B cell (primary cell): ENCODE measurements at regions not wholly inside any gene's neighbourhood (a gene's known extent, or its start where the extent isn't known, plus 50 kb on each side); places are given as distances from the start of the nearest gene placed in this dataset.

ENCODE experiments used
- ATAC-seq: fragments of 200-7000 bp; cut with Tn5 transposase; one replicate; pipeline ENCODE4 v1.10.0; 2021; ENCODE audit warnings: low read depth, mild to moderate bottlenecking, moderate number of reproducible peaks, moderate library complexity
- CTCF ChIA-PET: fragments of 350-600 bp; sonication (Branson Sonifier 250); formaldehyde crosslinking; loops from one replicate; lab custom pipeline; 2021; ENCODE audit warnings: antibody characterized with exemption, inconsistent platforms; lab: Charles Lee
- POLR2A ChIA-PET: fragments of 350-600 bp; sonication (Branson Sonifier 250); formaldehyde crosslinking; loops from one replicate; lab custom pipeline; 2021; ENCODE audit warnings: antibody characterized with exemption; lab: Charles Lee
- DNase-seq: peaks from one replicate; pipeline ENCODE4 v3.0.0; 2013
- H2AFZ ChIP-seq: 2 replicates; pipeline ENCODE4 v1.6.1; 2012; ENCODE audit warnings: mild to moderate bottlenecking, low read depth, low read length; ENCODE audit not compliant: insufficient read depth, poor library complexity, severe bottlenecking
- H3K27ac ChIP-seq, 2 donors: 1 replicate in 1 of 2; 2 replicates in 1 of 2; pipeline ENCODE4 v1.5.1; 2012 to 2013; ENCODE audit warnings: low read length in 2 of 2, mild to moderate bottlenecking in 2 of 2, moderate library complexity in 1 of 2
- H3K27me3 ChIP-seq, 4 experiments: fragments of 200-600 bp in 1 of 4; sonication (generic) in 1 of 4; replicated peaks in 1 of 4; 1 replicate in 2 of 4; 2 replicates in 2 of 4; pipeline versions ENCODE4 v1.6.1 to v1.7.0; 2013 to 2016; ENCODE audit warnings: low read length in 3 of 4, mild to moderate bottlenecking in 2 of 4, mixed read lengths in 1 of 4, moderate library complexity in 1 of 4; ENCODE audit not compliant: insufficient read depth in 4 of 4, control insufficient read depth in 3 of 4; ENCODE audit errors: control extremely low read depth in 1 of 4
- H3K36me3 ChIP-seq, 2 experiments: replicated peaks in 1 of 2; 1 replicate in 1 of 2; 2 replicates in 1 of 2; pipeline versions ENCODE4 v1.6.1 to v1.7.1; 2013; ENCODE audit warnings: low read length in 1 of 2; ENCODE audit not compliant: insufficient read depth in 2 of 2, control insufficient read depth in 1 of 2; ENCODE audit errors: control extremely low read depth in 1 of 2, extremely low read depth in 1 of 2
- H3K4me1 ChIP-seq, 2 donors: fragments of 200-600 bp in 1 of 2; sonication (generic) in 1 of 2; 1 replicate in 1 of 2; 2 replicates in 1 of 2; pipeline versions ENCODE4 v1.5.1 to v1.6.1; 2013 to 2017; ENCODE audit warnings: low read length in 2 of 2; ENCODE audit not compliant: control insufficient read depth in 2 of 2, insufficient read depth in 2 of 2
- H3K4me2 ChIP-seq: replicated peaks from 2 replicates; pipeline ENCODE3; 2012; ENCODE audit warnings: mild to moderate bottlenecking, low read depth, low read length; ENCODE audit not compliant: poor library complexity, severe bottlenecking
- H3K4me3 ChIP-seq, 5 experiments: fragments of 200-600 bp in 1 of 5; sonication (generic) in 1 of 5; 1 replicate in 3 of 5; 2 replicates in 2 of 5; pipeline versions ENCODE4 v1.5.1 to v1.7.0; 2011 to 2016; ENCODE audit warnings: low read length in 4 of 5, mild to moderate bottlenecking in 4 of 5, low read depth in 2 of 5, control low read depth in 1 of 5, moderate library complexity in 1 of 5; ENCODE audit not compliant: insufficient read depth in 1 of 5; ENCODE audit errors: control extremely low read depth in 1 of 5, extremely low read depth in 1 of 5
- H3K79me2 ChIP-seq: fragments of 200-600 bp; sonication (generic); one replicate; pipeline ENCODE4 v1.6.0; 2016; ENCODE audit warnings: low read length; ENCODE audit not compliant: control insufficient read depth, insufficient read depth
- H3K9ac ChIP-seq: fragments of 200-600 bp; sonication (generic); 2 replicates; pipeline ENCODE4 v1.6.1; 2017; ENCODE audit warnings: mild to moderate bottlenecking, low read length, moderate library complexity
- H3K9me3 ChIP-seq, 3 donors: one replicate each; pipeline versions ENCODE4 v1.6.1 to v1.7.1; 2013; ENCODE audit warnings: low read length in 2 of 3; ENCODE audit not compliant: control insufficient read depth in 2 of 3, insufficient read depth in 1 of 3; ENCODE audit errors: control extremely low read depth in 1 of 3
- H4K20me1 ChIP-seq: 2 replicates; pipeline ENCODE4 v1.6.0; 2012; ENCODE audit warnings: mild to moderate bottlenecking, low read length; ENCODE audit not compliant: insufficient read depth, control insufficient read depth, poor library complexity, severe bottlenecking
- H3K27ac Mint-ChIP-seq: one replicate; pipeline ENCODE4 v1.8.0; 2021; ENCODE audit warnings: mixed read lengths
- H3K27me3 Mint-ChIP-seq: one replicate; pipeline ENCODE4 v1.8.0; 2021; ENCODE audit warnings: mixed read lengths
- H3K4me1 Mint-ChIP-seq: one replicate; pipeline ENCODE4 v1.8.0; 2021; ENCODE audit warnings: mixed read lengths
- H3K4me3 Mint-ChIP-seq: one replicate; pipeline ENCODE4 v1.8.0; 2021; ENCODE audit warnings: mixed read lengths
- H3K9me3 Mint-ChIP-seq: one replicate; pipeline ENCODE4 v1.8.0; 2022; ENCODE audit warnings: mixed read lengths; ENCODE audit not compliant: insufficient read depth
- EZH2 ChIP-seq: IDR thresholded peaks from 2 replicates; pipeline ENCODE4 v1.6.1; 2012; ENCODE audit warnings: borderline replicate concordance, low read depth, mild to moderate bottlenecking, moderate library complexity, low read length; ENCODE audit not compliant: insufficient read depth, poor library complexity, severe bottlenecking
- WGBS: methylation state at CpG from one replicate; pipeline ENCODE4 v1.1.5; 2013; ENCODE audit warnings: missing lambda C conversion rate; ENCODE audit not compliant: insufficient coverage; 5-methylcytosine and 5-hydroxymethylcytosine counted together
- intact Hi-C: fragments of 100-400 bp; cut with micrococcal nuclease; formaldehyde crosslinking; loops from one replicate; pipeline ENCODE4 v1.10.0; 2022
- TF ChIP-seq, protein P1 (sequence below): fragments of 200-600 bp; IDR thresholded peaks from one replicate; pipeline ENCODE4 v1.8.0; 2022; ENCODE audit warnings: antibody characterized with exemption, mild to moderate bottlenecking

- H3K79me2 ChIP-seq = no peaks in the 10 kb centered on the region
- H3K9ac ChIP-seq = no peak overlapping the region
- peaks cover 2% of the 10 kb centered on the region for H3K9me3 Mint-ChIP-seq
- DNase-seq (no peak), ATAC-seq (no peak)
- no peaks in the 10 kb centered on the region for H3K27me3 Mint-ChIP-seq
- POLR2A ChIA-PET = no interaction called here
- H3K4me3 ChIP-seq = no peak overlapping the region
- WGBS = 72% methylated on average over 3 of the region's 7 CpGs
- no peaks in the 10 kb centered on the region for H3K27me3 ChIP-seq
- no peak overlapping the region for H2AFZ ChIP-seq
- H3K36me3 ChIP-seq = no peaks in the 10 kb centered on the region
- no peaks in the 10 kb centered on the region for H3K4me1 ChIP-seq
- H3K27ac Mint-ChIP-seq = no peak overlapping the region
- TF ChIP-seq, protein P1, sequence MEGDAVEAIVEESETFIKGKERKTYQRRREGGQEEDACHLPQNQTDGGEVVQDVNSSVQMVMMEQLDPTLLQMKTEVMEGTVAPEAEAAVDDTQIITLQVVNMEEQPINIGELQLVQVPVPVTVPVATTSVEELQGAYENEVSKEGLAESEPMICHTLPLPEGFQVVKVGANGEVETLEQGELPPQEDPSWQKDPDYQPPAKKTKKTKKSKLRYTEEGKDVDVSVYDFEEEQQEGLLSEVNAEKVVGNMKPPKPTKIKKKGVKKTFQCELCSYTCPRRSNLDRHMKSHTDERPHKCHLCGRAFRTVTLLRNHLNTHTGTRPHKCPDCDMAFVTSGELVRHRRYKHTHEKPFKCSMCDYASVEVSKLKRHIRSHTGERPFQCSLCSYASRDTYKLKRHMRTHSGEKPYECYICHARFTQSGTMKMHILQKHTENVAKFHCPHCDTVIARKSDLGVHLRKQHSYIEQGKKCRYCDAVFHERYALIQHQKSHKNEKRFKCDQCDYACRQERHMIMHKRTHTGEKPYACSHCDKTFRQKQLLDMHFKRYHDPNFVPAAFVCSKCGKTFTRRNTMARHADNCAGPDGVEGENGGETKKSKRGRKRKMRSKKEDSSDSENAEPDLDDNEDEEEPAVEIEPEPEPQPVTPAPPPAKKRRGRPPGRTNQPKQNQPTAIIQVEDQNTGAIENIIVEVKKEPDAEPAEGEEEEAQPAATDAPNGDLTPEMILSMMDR = no peak
- no peak for TF ChIP-seq EZH2
- no peak overlapping the region for H3K27ac ChIP-seq
- H4K20me1 ChIP-seq = no peaks in the 10 kb centered on the region
- no peak overlapping the region for H3K4me2 ChIP-seq
- H3K4me1 Mint-ChIP-seq = no peaks in the 10 kb centered on the region
- CTCF ChIA-PET = no interaction called here
- H3K4me3 Mint-ChIP-seq = no peak overlapping the region
- intact Hi-C loops = no loop called here
- no peaks in the 10 kb centered on the region for H3K9me3 ChIP-seq
Observed at GRCh38 chr16:62276637-62277036, 240.4 kb upstream of the CDH8 start.

- Histone ChIP-seq H3K4me1 (no peaks in the 10 kb centered on the region), H3K4me3 (no peak overlapping the region), H3K4me2 (no peak overlapping the region), H3K9me3 (no peaks in the 10 kb centered on the region), H3K9ac (no peak overlapping the region), H4K20me1 (no peaks in the 10 kb centered on the region), H3K27me3 (no peaks in the 10 kb centered on the region), H2AFZ (no peak overlapping the region), H3K79me2 (no peaks in the 10 kb centered on the region), H3K36me3 (no peaks in the 10 kb centered on the region), H3K27ac (no peak overlapping the region)
- Mint-ChIP-seq H3K9me3 (peaks cover 4% of the 10 kb centered on the region), H3K27me3 (no peaks in the 10 kb centered on the region), H3K4me1 (no peaks in the 10 kb centered on the region), H3K4me3 (no peak overlapping the region), H3K27ac (no peak overlapping the region)
- intact Hi-C loops = no loop called here
- no CpG with 5 or more reads among the region's 1 CpG for WGBS
- DNase-seq (no peak), ATAC-seq (no peak)
- POLR2A ChIA-PET = no interaction called here
- CTCF ChIA-PET = no interaction called here
- TF ChIP-seq, protein P1 = no peak
- no peak for TF ChIP-seq EZH2
Observed at GRCh38 chr16:62272035-62272434, 235.8 kb upstream of the CDH8 start.
